Hepatocyte (in vitro differentiated cells): ENCODE measurements at regions not wholly inside any gene's neighbourhood (a gene's known extent, or its start where the extent isn't known, plus 50 kb on each side); places are given as distances from the start of the nearest gene placed in this dataset.

Experiments
- EZH2 ChIP-seq: fragments of 200-600 bp; sonication (generic); IDR thresholded peaks from 2 replicates; pipeline ENCODE4 v1.6.1; 2016; ENCODE audit warnings: antibody characterized with exemption, mild to moderate bottlenecking, borderline replicate concordance
- TF ChIP-seq, protein P1 (sequence below): fragments of 200-600 bp; sonication (generic); IDR thresholded peaks from 2 replicates; pipeline ENCODE4 v1.5.1; 2016; ENCODE audit warnings: antibody characterized with exemption, mild to moderate bottlenecking; ENCODE audit not compliant: poor library complexity

DNA sequence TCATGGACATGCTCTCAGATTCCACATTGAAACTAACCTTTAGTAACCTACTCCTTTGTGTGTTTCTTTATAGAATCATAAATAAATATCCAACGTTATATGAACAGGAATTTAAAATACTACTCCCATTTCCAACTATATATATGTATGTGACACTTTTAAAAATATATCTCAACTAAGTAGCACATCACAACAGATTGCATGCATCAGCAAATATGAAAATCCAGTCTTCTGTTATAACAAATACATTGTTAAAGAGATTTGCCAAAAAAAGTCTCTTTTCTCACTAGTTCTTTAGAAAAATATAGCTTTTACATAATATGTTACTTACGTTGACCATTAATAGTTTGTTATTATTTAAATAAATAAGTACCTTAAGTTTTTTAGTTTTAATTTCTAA, 1608.6 kb upstream of the RAG2 start:
- TF ChIP-seq, protein P1, sequence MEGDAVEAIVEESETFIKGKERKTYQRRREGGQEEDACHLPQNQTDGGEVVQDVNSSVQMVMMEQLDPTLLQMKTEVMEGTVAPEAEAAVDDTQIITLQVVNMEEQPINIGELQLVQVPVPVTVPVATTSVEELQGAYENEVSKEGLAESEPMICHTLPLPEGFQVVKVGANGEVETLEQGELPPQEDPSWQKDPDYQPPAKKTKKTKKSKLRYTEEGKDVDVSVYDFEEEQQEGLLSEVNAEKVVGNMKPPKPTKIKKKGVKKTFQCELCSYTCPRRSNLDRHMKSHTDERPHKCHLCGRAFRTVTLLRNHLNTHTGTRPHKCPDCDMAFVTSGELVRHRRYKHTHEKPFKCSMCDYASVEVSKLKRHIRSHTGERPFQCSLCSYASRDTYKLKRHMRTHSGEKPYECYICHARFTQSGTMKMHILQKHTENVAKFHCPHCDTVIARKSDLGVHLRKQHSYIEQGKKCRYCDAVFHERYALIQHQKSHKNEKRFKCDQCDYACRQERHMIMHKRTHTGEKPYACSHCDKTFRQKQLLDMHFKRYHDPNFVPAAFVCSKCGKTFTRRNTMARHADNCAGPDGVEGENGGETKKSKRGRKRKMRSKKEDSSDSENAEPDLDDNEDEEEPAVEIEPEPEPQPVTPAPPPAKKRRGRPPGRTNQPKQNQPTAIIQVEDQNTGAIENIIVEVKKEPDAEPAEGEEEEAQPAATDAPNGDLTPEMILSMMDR = no peak
- TF ChIP-seq EZH2 = no peak
